Endothelial cell of umbilical vein (primary cell): ENCODE measurements at regions not wholly inside any gene's neighbourhood (a gene's known extent, or its start where the extent isn't known, plus 50 kb on each side); places are given as distances from the start of the nearest gene placed in this dataset.

Experiments
- BruUV-seq: library from RNA; stranded (reverse); fragments of 400-500 nt; replicated peaks from 2 replicates; lab custom pipeline; 2021; lab: Mats Ljungman, UMichigan
- CTCF ChIA-PET: fragments of 300-600, 350-600 bp; sonication (Branson Sonifier 250); formaldehyde crosslinking; loops from one replicate; lab custom pipeline; 2021; ENCODE audit warnings: antibody characterized with exemption, inconsistent platforms; lab: Charles Lee
- POLR2A ChIA-PET: fragments of 300-600, 350-600 bp; sonication (Branson Sonifier 250); formaldehyde crosslinking; loops from one replicate; lab custom pipeline; 2021; ENCODE audit warnings: antibody characterized with exemption, inconsistent platforms; lab: Charles Lee
- DNase-seq: peaks from one replicate; pipeline ENCODE4 v3.0.0-alpha.2; 2011; ENCODE audit warnings: low read depth, low spot score
- FAIRE-seq: peaks from 2 replicates; lab custom pipeline; 2011; peaks lifted over from hg19 to GRCh38; lab: Jason Lieb, UNC
- H2AFZ ChIP-seq: 2 replicates; pipeline ENCODE4 v1.6.0; 2012; ENCODE audit warnings: low read depth, low read length, control low read depth, inconsistent platforms
- H3K27ac ChIP-seq: 2 replicates; pipeline ENCODE4 v1.5.1; 2011; ENCODE audit warnings: low read depth, mild to moderate bottlenecking, control low read depth, low read length, moderate library complexity; ENCODE audit not compliant: insufficient read depth
- H3K27me3 ChIP-seq, 2 experiments: 2 replicates each; pipeline versions ENCODE4 v1.6.0 to v1.6.1; 2011; ENCODE audit warnings: low read length in 2 of 2, mixed read lengths in 1 of 2; ENCODE audit not compliant: control insufficient read depth in 2 of 2, insufficient read depth in 2 of 2
- H3K36me3 ChIP-seq, 2 experiments: 2 replicates in 1 of 2; 3 replicates in 1 of 2; pipeline ENCODE4 v1.5.1; 2011; ENCODE audit warnings: low read length in 2 of 2, mild to moderate bottlenecking in 1 of 2, moderate library complexity in 1 of 2; ENCODE audit not compliant: control insufficient read depth in 2 of 2, insufficient read depth in 2 of 2; ENCODE audit errors: extremely low read depth in 1 of 2
- H3K4me1 ChIP-seq: 3 replicates; pipeline ENCODE4 v1.5.1; 2011; ENCODE audit warnings: mild to moderate bottlenecking, low read length; ENCODE audit not compliant: control insufficient read depth, insufficient read depth; ENCODE audit errors: extremely low read depth
- H3K4me2 ChIP-seq: 2 replicates; pipeline ENCODE4 v1.6.1; 2011; ENCODE audit warnings: low read length, control low read depth, mixed read lengths; ENCODE audit not compliant: insufficient read depth
- H3K4me3 ChIP-seq, 3 experiments: fragments of 200-600 bp in 1 of 3; sonication (generic), shearing (Covaris generic) in 1 of 3; replicated peaks in 1 of 3; 2 replicates each; pipeline ENCODE4 v1.5.1; 2011 to 2016; ENCODE audit warnings: control low read depth in 3 of 3, low read length in 3 of 3, mild to moderate bottlenecking in 2 of 3, inconsistent platforms in 1 of 3, low read depth in 1 of 3, moderate library complexity in 1 of 3; ENCODE audit not compliant: insufficient read depth in 1 of 3
- H3K79me2 ChIP-seq: 2 replicates; pipeline ENCODE4 v1.6.0; 2012; ENCODE audit warnings: low read length, inconsistent platforms; ENCODE audit not compliant: control insufficient read depth, insufficient read depth
- H3K9ac ChIP-seq: replicated peaks from 2 replicates; pipeline ENCODE3; 2011; ENCODE audit warnings: low read length, control low read depth; ENCODE audit not compliant: insufficient read depth; ENCODE audit errors: extremely low read depth
- H3K9me1 ChIP-seq: replicated peaks from 3 replicates; pipeline ENCODE4 v1.6.0; 2011; ENCODE audit warnings: mild to moderate bottlenecking, low read length; ENCODE audit not compliant: control insufficient read depth, insufficient read depth; ENCODE audit errors: extremely low read depth
- H3K9me3 ChIP-seq: replicated peaks from 2 replicates; pipeline ENCODE4 v1.5.1; 2012; ENCODE audit warnings: low read length, inconsistent platforms; ENCODE audit not compliant: control insufficient read depth, insufficient read depth
- H4K20me1 ChIP-seq: replicated peaks from 2 replicates; pipeline ENCODE3; 2011; ENCODE audit warnings: mild to moderate bottlenecking, low read length; ENCODE audit not compliant: control insufficient read depth, insufficient read depth; ENCODE audit errors: extremely low read depth
- EZH2 ChIP-seq: IDR thresholded peaks from 2 replicates; pipeline ENCODE4 v1.6.1; 2012; ENCODE audit warnings: borderline replicate concordance, low read depth, mild to moderate bottlenecking, moderate library complexity, low read length, inconsistent platforms; ENCODE audit not compliant: severe bottlenecking
- FOS ChIP-seq: IDR thresholded peaks from 2 replicates; pipeline ENCODE4 v1.6.1; 2011; ENCODE audit warnings: mild to moderate bottlenecking, low read length, moderate library complexity, borderline replicate concordance; ENCODE audit not compliant: insufficient read depth
- GATA2 ChIP-seq: IDR thresholded peaks from 2 replicates; pipeline ENCODE4 v1.7.0; 2011; ENCODE audit warnings: low read depth, mild to moderate bottlenecking, moderate library complexity, mixed read lengths, low read length; ENCODE audit not compliant: insufficient read length, insufficient read depth
- JUN ChIP-seq: IDR thresholded peaks from 2 replicates; pipeline ENCODE4 v1.6.1; 2011; ENCODE audit warnings: borderline replicate concordance, low read depth; ENCODE audit not compliant: insufficient read length, insufficient read depth
- MYC ChIP-seq: IDR thresholded peaks from one replicate; pipeline ENCODE4 v1.6.1; 2011; ENCODE audit warnings: mild to moderate bottlenecking, low read depth, low read length
- POLR2A ChIP-seq: IDR thresholded peaks from 2 replicates; pipeline ENCODE4 v1.6.1; 2012; ENCODE audit warnings: low read depth, mild to moderate bottlenecking, control low read depth, low read length
- POLR2AphosphoS5 ChIP-seq: IDR thresholded peaks from 2 replicates; pipeline ENCODE4 v1.6.1; 2012; ENCODE audit warnings: low read depth, mild to moderate bottlenecking, control low read depth, low read length, moderate library complexity; ENCODE audit not compliant: insufficient read depth
- dilution Hi-C: fragments of 300-500 bp; cut with MboI; formaldehyde crosslinking; loops from one replicate; pipeline ENCODE4 v1.15.0; 2019; ENCODE audit warnings: low sequenced_read_pairs; ENCODE audit not compliant: extremely low pct_ligation_motif_present
- intact Hi-C: fragments of 100-400 bp; cut with micrococcal nuclease; formaldehyde crosslinking; loops from one replicate; pipeline ENCODE4 v1.10.0; 2022
- TF ChIP-seq, protein P1 (sequence below): IDR thresholded peaks from 2 replicates; pipeline ENCODE4 v1.6.1; 2011; ENCODE audit not compliant: insufficient read depth, insufficient read length
- TF ChIP-seq, protein P2 (sequence below), 2 donors: IDR thresholded peaks; 1 replicate in 1 of 2; 2 replicates in 1 of 2; pipeline ENCODE4 v1.5.1; 2011; ENCODE audit warnings: low read length in 2 of 2, mild to moderate bottlenecking in 2 of 2, moderate library complexity in 2 of 2, control low read depth in 1 of 2, inconsistent platforms in 1 of 2, low read depth in 1 of 2; ENCODE audit not compliant: insufficient read depth in 1 of 2; ENCODE audit errors: extremely low read depth in 1 of 2

GRCh38 chr3:41141433-41142167 lies 57.7 kb upstream of the CTNNB1 start:
- no peak for FAIRE-seq
- BruUV-seq: no TSS peak
- Histone ChIP-seq H3K4me2 (no peak overlapping the region), H3K4me3 (no peak overlapping the region), H3K9me3 (no peaks in the 10 kb centered on the region), H3K27me3 (peaks cover 8 to 9% of the 10 kb centered on the region in 2 experiments), H3K4me1 (no peaks in the 10 kb centered on the region), H4K20me1 (no peaks in the 10 kb centered on the region), H2AFZ (no peak overlapping the region), H3K27ac (no peak overlapping the region), H3K79me2 (no peaks in the 10 kb centered on the region), H3K9me1 (no peaks in the 10 kb centered on the region), H3K36me3 (no peaks in the 10 kb centered on the region), H3K9ac (no peak overlapping the region)
- POLR2A ChIA-PET: no interaction called here
- dilution Hi-C loops: no loop called here
- TF ChIP-seq MYC: no peak
- no peak for TF ChIP-seq POLR2AphosphoS5
- no peak for TF ChIP-seq FOS
- no peak for TF ChIP-seq EZH2
- TF ChIP-seq POLR2A: no peak
- no peak for TF ChIP-seq GATA2
- TF ChIP-seq, protein P1, sequence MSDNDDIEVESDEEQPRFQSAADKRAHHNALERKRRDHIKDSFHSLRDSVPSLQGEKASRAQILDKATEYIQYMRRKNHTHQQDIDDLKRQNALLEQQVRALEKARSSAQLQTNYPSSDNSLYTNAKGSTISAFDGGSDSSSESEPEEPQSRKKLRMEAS: no peak
- TF ChIP-seq, protein P2, sequence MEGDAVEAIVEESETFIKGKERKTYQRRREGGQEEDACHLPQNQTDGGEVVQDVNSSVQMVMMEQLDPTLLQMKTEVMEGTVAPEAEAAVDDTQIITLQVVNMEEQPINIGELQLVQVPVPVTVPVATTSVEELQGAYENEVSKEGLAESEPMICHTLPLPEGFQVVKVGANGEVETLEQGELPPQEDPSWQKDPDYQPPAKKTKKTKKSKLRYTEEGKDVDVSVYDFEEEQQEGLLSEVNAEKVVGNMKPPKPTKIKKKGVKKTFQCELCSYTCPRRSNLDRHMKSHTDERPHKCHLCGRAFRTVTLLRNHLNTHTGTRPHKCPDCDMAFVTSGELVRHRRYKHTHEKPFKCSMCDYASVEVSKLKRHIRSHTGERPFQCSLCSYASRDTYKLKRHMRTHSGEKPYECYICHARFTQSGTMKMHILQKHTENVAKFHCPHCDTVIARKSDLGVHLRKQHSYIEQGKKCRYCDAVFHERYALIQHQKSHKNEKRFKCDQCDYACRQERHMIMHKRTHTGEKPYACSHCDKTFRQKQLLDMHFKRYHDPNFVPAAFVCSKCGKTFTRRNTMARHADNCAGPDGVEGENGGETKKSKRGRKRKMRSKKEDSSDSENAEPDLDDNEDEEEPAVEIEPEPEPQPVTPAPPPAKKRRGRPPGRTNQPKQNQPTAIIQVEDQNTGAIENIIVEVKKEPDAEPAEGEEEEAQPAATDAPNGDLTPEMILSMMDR (IDR thresholded peaks at IDR 0.05; ENCODE audit: extremely low read depth in 1 of 2, insufficient read depth in 1 of 2, low read depth in 1 of 2, low read length in 2 of 2): no peak
- TF ChIP-seq JUN: no peak
- CTCF ChIA-PET: no interaction called here
- DNase-seq: no peak
- intact Hi-C loops: no loop called here
